GM19240 (cell line): ENCODE measurements at regions not wholly inside any gene's neighbourhood (a gene's known extent, or its start where the extent isn't known, plus 50 kb on each side); places are given as distances from the start of the nearest gene placed in this dataset.

Experiments
- DNase-seq: peaks from one replicate; pipeline ENCODE4 v3.0.0; 2011; ENCODE audit warnings: low spot score; ENCODE audit not compliant: insufficient read length

DNA sequence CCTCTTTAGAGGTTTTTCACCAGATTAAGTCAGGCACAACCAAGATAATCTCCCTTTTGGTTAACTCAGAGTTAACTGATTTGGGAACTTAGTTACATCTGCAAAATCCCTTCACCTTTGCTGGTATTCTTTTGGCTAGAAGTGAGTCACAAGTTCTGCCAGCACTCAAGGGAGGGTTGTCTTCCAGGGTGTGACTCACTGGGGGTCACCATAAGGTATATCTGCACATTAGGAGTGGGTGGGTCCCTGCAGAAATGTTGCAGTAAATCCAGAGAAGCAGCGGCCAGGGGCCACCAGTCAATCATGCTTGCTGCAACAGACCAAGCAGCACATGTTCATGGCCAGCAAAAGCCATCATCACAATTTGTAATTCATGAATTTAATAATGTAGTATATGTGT, 59.8 kb upstream of the MAML3 start:
- DNase-seq = no peak

DNA sequence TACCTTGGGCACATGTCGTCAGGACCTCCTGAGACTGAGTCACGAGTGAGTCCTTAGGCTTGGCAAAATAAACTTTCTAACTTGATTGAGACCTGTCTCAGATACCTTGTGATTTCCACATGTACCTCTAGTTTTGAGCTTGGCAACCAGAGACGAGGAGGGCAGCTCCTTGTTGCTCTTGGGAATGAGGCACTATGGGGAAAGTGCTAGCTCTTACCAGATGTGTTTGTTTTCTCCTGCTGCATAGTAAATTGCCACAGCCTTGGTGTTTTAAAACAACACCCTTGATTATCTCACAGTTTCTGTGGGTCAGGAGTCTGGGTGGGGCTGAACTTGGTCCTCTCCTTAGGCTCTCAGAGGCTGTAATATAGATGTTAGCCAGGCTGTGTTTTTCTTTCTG, 59.1 kb upstream of the MAML3 start:
- DNase-seq = no peak

DNA sequence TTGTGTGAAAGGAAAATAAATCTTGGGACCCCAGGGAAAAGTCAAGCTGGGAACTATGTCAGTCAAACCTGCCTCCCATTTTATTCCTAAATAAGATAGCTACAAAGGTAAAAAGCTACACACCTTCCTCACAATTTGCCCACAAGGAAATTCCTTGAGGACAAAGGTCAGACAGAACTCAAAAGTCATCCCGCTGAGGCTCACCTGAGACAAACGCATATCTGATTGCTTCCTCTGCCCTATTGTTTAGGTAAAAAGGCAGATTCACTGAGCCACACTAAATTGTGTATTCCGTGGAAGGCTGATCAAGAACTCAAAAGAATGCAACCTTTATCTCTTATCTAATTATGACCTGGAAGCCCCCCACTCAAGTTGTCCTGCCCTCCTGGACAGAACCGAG, 58.7 kb upstream of the MAML3 start:
- no peak for DNase-seq

DNA sequence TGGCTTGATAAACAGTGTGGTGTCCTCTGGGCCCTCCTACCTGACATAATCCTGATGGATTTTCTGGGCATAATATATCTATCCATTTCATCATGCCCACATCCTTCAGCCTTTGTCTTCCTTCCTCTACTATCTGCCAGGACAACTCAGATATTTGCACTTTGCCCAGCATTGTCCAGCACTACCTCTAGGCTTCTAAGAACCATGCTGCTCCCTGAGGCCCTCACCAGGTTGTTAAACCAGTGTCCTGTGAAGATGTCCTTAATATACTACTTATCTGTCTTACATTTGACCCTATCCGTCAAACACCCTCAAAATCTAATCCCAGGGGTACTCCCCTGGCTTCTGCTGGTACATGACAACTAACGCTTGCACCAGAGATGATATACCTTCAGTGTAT, 58.2 kb upstream of the MAML3 start:
- no peak for DNase-seq

DNA sequence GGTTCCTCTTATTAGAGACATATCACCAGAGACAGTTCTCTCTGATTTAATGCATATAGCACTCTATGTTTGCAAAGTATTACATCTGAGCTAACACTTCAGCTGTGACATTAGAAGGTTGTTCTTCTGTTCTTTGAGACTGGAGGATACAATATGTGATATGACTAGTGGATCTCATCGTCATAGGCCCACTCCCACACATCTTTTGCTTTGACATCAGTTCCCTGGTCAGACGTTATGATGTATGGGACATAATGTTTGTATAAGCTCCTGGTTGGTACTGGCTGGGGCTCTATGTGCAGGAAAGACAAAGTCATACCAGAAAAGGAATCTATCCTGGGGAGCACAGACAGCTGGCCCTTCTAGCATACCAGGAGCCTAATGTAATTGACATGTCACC, 57.7 kb upstream of the MAML3 start:
- DNase-seq = no peak

DNA sequence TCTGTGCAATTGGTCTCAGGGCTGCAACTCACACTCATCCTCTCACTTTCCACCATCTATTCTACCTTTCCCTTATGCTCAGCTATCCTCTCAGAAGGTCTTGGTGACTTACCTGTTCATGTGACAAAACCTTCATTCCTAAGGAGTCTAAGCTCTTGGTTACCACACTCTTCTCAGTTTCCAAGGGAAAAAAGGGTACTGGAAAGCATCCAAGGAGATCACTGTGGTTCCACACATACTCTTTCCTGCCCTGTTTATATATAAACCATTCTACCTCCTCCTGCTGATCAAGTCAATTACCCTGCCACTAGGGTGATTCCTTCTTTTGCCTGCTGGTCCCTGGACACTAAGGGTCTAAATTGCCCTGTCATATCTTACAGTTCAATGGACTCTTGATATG, 57.2 kb upstream of the MAML3 start:
- no peak for DNase-seq

DNA sequence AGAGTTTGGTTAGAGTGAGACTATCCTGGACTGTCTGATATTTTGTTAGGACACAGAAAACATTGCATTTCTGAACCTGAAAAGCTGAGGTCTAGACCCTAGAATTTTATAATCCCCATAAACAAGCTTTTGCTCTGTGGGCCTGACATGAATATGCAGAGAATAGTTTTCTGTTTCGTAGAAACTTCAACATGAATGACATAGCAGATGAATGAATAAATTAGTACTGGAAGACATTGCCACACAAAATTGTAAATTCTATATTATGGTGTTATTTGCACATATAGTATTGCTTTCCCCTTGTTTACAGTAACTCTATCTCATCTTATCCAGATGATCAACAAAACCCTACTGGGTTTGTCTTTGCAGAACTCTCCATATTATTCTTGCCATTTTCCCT, 54.9 kb upstream of the MAML3 start:
- DNase-seq = no peak
